Stimulated activated CD4-positive, alpha-beta T cell treated with anti-CD3 and anti-CD28 coated beads, Interleukin-1b, Interleukin-23, amount 100 ng/mL, for 1 hour (primary cell): ENCODE measurements at regions not wholly inside any gene's neighbourhood (a gene's known extent, or its start where the extent isn't known, plus 50 kb on each side); places are given as distances from the start of the nearest gene placed in this dataset.

Source experiments
- DNase-seq, 2 donors: peaks; one replicate each; pipeline ENCODE4 v3.0.0-alpha.2; 2020; ENCODE audit warnings: low read depth in 2 of 2

- DNase-seq = no peak
Measured at GRCh38 chr12:91582811-91583210, 400.2 kb upstream of the DCN start.

DNA sequence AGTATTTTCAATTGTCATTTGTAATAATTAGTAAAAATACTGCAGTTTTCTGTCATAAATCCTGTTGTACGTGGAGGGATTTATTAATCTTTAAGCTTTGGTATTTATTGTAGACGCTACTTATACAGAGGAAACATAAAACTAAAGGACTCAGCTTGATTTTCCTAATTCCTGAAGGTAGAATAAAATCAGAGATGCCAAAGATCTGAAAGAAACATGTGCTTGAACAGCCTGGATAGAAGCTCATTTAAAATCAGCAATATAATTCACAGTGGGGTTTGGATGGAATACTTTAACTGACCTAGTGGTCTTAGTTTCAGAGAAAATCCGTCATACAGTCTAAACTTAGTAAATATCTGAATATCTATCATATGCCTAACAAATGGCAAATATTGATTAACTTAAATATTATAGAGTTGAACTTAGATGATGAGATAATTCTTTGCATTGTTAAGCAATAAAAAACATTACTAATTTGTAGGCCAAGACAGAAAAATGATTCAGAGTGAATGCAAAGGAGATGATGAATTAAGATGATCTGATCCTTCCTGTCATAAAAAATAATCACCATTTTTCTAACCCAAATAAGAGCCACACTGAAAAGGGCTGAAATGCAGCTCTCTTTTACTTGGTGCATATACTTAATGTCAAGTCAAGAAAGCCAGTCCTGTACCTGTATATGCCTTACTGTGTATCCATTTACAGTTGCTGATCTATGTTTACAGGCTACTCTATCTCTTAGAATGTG is 397.1 kb upstream of the DCN start:
- DNase-seq = no peak

DNA sequence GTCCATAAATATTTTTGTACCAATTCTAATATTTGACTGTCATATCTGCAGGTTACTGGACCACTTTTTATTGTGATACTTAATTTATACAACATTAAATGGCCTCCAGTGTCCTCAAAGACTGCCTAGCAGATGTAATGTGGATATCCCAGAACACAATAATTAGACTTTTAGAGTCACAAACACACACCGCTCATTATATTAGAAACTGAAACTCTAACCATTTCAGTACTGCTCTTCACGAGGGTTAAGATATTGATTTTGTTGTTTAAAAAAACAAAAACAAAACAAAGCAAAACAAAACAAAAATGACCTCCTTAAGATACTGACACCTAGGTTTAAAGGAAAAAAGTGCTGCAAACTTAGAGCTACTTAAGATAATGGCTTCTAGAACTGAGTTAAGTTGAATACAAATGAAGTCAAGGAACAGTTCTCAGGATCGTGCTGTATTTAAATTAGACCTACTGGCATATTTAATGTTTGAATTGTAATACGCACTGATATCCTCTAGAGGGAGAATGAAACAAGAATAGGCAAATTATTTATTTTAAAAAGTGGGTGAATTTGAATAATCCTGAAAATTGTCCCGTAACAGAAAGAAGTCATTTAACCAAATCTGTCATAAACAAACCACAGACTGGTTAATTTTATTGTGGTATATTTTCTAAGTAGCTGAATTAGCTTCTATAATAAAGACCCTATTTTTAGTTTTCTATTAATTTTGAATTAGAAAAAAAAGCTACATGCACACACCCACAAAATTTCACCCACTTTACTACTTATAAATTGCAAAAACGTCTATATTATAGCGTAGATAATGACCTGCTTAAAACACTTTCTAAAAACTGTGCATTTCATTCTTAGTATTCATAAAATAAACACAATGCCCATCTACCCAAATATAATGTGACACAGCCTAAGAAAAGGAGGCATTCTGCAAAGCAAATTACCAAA is 395.2 kb upstream of the DCN start:
- no peak for DNase-seq

DNA sequence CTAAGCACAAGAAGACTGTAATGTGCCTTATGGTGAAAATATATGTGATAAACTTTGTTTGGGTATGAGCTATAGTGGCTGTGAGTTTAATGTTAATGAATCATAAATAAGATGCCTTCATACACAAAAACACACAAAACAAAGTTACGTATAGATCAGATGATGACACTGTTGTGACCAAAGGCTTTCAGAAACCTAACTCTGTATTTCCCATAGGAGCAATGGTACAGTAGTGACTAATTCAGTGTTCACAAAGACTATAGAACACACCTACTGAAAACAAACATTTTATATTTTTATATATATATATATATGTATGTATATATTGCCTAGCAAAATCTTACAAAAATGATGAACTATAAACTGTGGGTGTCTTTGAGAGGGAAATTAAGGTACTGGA is 393.8 kb upstream of the DCN start:
- no peak for DNase-seq

- no peak for DNase-seq
Measured at GRCh38 chr12:91575630-91576029, 393.0 kb upstream of the DCN start.

DNA sequence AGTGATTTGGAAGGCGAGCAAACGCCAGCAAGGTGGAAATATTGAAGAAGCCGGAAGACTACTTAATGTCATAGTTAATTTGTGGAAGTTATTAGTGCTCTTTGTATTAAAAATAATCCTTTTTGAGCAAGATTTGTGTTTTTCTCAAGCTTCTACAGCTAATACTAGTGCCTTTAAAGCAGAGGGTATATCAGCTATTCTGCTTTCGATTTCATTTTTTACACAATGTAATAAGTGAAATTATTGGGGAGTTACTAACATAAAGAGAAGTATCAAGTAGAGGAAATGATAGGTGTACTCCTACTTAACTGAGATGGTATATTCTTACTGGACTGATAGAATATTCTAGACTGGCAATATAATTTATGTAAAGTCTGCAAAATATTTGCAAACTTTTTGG is 392.4 kb upstream of the DCN start:
- no peak for DNase-seq

GRCh38 chr12:91574391-91574790 is 391.8 kb upstream of the DCN start:
- DNase-seq = no peak

DNA sequence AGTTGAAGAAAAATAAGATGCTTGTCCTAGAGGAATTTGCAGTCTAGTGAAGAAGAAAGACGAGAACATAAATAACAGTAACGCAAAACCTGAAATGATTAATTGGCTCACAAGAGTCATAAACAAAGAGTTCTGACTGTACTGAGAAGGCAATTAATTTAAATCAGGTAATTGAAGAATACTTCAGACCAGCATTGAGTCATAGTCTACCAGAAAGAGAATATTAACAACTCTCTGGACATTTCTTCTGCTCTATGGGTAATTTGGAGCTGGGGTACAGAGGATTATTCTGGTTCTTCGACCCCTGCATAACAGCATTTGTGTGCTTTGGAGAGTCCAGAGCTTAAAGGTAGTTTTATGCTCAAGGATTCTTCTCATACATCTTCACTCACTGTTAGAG is 390.3 kb upstream of the DCN start:
- no peak for DNase-seq

GRCh38 chr12:91567100-91567485 is 384.5 kb upstream of the DCN start:
- no peak for DNase-seq

GRCh38 chr12:91566328-91567099 is 383.9 kb upstream of the DCN start:
- DNase-seq = no peak

DNA sequence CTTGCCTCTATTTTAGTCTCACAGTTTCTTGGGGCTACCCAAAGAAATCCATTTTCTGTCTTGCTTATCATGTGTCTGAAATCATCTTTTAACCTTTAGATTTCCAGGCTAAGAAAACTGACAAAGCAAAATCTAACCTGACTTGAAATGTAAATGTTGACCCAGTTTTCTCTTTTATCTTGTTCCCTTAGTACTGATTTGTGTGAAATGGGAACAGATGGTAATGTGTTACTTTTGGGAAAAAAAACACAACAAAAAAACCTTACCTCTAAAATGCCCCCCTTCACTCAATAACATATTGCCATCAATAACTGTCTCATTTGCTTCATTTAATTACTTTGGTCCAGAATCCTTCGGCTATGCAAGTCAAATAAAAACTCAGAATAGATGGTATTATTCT is 383.2 kb upstream of the DCN start:
- DNase-seq = no peak

DNA sequence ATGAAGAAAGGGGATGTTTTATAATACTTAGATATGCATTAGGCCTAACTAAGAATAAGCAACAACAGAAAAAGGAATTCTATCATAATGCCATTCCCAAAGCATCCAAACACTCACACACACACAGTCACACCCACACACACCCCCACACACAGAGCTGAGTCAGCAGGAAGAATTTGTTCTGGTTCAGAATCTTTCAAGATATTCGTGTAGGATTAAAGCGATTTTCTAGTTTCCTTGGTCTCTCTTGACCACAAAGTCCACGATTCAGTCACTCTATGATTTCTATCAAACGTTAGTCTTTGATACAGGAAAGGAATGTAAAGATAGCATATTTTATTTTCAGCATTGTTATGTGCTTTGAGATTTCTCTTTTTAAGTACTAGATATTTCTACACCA is 382.6 kb upstream of the DCN start:
- peak in 1 of 2 donors; percentile 12 for DNase-seq

- no peak for DNase-seq
Measured at GRCh38 chr12:91563011-91563765, 380.6 kb upstream of the DCN start.

- DNase-seq = no peak
Measured at GRCh38 chr12:91562476-91562875, 379.9 kb upstream of the DCN start.

DNA sequence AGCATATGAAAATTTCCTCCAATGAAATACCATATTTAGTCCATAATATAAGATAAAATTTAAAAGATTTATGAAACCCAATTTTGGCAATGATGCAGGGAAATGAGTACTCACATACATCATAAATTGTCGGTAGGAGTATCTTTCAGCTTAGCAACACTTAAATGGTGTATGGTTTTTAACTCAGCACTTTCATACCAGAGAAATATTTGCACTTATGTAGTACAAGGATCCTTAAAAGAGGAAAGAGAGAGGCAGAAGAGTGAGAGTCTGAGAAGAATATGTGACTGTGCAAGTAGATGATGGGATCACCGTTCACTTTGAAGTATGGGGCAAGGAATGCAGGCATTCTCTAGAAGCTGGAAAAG is 379.3 kb upstream of the DCN start:
- no peak for DNase-seq

DNA sequence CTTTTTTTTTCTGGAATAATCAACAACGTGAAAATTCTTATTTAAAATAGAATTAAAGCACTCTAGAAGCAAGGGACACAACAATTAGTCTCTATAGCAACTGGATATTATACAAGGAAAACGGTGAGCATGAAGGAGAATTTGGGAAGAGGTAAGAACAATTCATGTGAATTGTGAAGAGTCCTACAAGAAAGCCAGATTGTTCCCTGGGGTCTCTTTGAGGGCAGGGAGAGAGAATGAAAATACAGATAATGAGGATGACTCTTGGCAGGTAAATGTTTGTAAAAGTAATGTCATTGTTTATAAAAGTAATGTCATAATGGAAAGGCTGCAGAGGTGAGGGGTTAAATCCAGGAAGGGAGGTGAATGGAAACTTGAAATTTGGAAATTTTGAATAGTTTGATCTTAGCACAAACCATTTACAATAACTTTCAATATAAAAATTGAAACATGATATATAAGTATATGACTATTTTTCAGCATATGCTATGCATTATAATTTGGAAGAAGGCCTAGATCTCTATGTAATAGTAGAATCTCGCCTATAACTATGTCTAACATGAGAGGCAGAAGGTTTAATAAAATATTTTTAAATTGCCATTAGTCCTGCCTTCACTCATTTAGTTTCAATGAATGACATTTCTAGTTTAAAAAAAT is 378.8 kb upstream of the DCN start:
- DNase-seq = no peak

DNA sequence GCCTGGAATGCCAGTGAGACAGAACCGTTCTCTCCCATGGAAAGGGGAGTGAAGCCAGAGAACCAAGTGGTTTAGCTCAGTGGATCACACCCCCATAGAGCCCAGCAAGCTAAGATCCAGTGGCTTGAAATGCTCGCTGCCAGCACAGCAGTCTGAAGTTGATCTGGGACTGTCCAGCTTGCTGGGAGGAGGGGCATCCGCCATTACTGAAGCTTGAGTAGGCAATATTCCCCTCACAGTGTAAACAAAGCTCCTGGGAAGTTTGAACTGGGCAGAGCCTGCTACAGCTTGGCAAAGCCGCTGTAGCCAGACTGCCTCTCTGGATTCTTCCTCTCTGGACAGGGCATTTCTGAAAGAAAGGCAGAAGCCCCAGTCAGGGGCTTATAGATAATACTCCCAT is 374.3 kb upstream of the DCN start:
- no peak for DNase-seq

GRCh38 chr12:91555436-91556415 is 373.1 kb upstream of the DCN start:
- no peak for DNase-seq

DNA sequence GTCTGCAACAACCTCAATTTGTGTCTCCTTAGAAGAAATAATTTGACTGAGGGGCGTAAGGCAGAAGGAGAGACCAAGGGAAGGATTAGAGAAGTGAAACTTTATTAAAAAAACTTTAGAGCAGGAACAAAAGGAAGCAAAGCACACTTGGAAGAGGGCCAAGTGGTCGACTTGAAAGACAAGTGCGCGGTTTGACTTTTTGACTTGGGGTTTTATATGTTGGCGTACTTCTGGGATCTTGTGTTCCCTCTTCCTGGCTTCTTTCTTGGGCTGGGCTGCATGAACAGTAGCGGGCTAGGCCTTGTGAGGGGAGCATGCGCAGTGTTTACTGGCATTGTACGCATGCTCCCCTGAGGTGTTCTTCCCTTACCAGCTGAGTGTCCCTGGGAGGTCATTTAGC is 369.3 kb upstream of the DCN start:
- no peak for DNase-seq

GRCh38 chr12:91551242-91551641 is 368.6 kb upstream of the DCN start:
- no peak for DNase-seq
